HG02884 (cell line): ENCODE measurements at regions not wholly inside any gene's neighbourhood (a gene's known extent, or its start where the extent isn't known, plus 50 kb on each side); places are given as distances from the start of the nearest gene placed in this dataset.

Experiments used
- ATAC-seq: cut with Tn5 transposase; IDR thresholded peaks from one replicate; pipeline ENCODE4 v1.9.1; 2021; ENCODE audit warnings: mild to moderate bottlenecking, moderate library complexity; ENCODE audit not compliant: unreplicated experiment

DNA sequence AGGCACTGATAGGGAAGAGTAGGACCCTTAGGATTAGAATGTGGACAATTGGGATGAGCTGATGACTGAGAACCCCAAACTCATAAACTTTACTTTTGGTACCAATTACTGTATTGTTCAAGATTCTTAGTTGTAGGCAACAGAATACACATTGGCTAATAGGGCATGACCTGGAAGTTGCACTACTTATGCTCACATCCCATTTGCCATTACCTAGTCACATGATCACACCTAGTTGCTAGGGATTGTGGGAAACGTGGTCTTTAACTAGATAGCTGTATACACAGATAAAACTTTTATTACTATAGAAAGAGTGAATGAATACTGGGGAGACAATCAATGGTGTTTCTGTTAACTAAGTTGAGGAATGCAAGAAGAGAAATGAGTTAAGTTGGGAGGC, 113.4 kb upstream of the AKIRIN2 start:
- ATAC-seq = no peak

- ATAC-seq = peak; percentile 41
Observed at GRCh38 chr6:87808005-87808757, 106.1 kb upstream of the AKIRIN2 start.

GRCh38 chr6:87807475-87807874, 105.4 kb upstream of the AKIRIN2 start:
- peak; percentile 91 for ATAC-seq

GRCh38 chr6:87806635-87807034, 104.6 kb upstream of the AKIRIN2 start:
- no peak for ATAC-seq

- ATAC-seq = no peak
Observed at GRCh38 chr6:87806099-87806498, 104.1 kb upstream of the AKIRIN2 start.

DNA sequence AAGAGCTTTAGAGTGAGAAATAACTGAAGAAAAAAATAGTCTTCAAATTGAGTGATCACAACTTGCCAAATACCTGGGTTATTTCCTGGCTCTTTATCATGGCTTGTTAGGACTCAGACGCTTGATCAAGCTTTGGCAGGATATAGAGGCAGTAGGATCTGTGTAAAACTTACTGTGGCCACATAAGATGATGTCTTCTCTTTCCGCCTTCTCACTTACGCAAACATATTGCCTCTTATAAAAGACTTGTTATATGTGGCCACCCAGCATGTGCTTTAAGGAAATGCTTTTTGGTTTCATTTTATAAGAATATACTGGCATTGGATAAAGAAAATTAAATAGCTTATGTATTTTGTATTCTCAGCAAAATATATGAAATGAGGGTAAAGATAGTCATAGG, 101.8 kb upstream of the AKIRIN2 start:
- no peak for ATAC-seq

GRCh38 chr6:87799651-87800050, 97.6 kb upstream of the AKIRIN2 start:
- ATAC-seq = no peak

DNA sequence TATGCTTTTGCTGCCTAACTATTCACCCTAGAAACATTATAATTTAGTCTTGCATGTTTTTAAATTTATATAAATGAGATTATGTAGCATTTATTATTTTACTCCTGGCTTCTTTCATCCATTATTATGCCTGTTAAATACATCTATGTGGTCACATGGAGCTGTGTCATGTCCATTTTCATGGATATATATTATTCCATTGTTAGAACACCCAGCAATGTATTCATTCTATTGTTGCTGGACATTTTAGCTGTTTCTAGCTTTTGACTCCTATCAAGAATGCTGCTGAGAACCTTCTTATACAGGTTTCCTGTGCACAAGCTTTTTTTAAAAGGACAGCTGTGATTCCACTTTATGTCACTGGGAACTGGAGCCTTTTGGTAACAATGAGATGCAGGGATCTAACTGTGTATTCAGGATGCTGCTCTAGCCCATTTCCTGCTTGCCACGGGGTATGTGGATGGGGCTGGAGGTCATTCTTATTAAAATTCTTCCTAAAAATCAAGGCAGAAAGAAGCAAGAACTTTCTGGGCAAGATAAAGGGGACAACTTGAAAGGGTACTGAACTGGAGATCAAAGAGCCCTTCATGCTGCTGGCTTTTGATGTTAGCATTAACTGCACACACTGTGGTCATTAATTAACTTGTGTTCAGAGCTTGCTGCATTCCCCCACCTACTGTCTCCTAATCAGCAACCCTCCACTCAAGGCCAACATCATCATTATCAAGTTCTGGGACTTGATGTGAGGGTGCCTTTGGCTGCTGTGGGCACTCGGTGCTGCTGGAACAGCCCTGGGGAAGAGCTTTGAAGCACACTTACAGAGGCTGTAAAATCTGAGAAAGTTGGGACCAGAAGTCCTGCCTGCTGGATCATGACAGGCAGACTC, 96.6 kb upstream of the AKIRIN2 start:
- no peak for ATAC-seq

DNA sequence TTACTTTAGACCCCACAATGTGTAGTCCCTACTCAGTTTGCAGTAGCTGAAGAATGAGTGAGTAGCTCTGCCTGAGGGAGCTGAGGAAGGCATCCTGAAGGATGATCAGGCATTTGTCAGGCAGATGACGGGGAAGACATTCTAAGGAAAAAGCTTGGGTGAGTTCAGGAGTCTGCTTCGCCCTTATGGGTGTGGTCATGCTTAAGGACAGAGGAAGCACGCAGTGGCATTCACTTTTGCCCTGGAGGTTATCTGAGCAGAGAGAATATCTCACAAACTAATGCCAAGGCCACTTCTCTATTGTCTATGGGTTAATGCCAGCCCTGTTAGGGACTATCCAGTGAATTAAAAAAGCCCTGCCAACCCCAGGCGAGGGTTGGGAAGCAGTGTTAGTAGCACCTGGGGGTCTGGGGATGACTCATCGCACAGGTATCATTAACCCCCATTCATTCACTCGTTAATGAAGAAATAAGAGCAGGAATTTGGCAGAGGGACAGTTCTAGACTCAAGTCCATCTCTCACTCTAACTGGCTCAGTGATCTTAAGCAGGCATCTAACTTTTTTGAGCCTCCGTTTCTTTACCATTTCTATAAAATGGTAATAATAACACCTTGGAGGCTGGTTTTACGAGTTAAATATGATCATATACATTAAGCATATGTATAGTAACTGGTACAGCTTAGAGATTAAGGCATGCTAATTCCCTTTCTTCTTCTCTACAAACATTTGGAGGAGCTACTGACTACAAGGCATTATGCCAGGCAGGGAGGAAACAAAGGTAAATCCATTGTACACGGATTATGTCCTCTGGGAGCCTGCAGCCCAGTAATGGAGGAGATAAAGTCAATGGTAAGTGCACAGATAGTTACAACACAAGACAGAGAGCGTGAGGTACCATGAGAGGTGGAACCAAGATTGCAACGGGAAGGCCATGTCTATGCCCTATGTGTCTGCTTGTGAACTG, 93.2 kb upstream of the AKIRIN2 start:
- ATAC-seq = no peak

DNA sequence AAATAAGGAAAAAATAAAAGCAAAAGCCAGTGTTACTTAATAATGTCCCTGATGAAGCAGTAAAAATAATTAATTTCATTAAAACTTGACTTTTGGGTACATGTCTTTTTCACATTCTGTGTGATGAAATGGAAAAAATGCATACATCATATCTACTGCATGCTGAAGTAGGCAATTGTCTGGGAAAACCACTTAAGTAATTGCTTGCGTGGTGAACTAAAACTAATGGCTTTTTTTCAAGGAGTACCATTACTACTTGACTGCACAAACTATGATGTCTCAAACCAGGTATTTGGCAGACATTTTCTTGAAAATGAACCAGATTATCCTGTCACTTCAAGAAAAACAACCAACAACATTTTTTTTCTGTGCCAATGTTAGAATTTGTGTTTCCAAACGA, 91.3 kb upstream of the AKIRIN2 start:
- no peak for ATAC-seq

DNA sequence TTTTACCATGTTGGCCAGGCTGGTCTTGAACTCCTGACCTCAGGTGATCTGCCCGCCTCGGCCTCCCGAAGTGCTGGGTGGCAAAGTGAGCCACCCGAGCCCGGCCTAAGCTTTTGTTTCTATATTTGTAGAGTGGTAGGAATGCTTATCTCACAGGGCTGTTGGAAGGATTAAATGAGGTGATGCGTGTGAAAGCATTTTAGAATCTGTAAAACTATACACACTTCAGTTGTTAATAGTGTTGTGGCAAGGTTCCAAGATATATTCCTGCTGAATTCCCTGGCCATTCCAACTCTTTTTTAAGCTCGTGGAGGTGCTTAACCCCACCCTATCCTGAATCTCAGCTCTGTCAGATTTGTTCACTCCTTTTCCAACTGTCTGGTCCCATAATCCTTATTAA, 89.9 kb upstream of the AKIRIN2 start:
- ATAC-seq = no peak

- no peak for ATAC-seq
Observed at GRCh38 chr6:87791485-87791884, 89.5 kb upstream of the AKIRIN2 start.

- ATAC-seq = no peak
Observed at GRCh38 chr6:87791029-87791428, 89.0 kb upstream of the AKIRIN2 start.

DNA sequence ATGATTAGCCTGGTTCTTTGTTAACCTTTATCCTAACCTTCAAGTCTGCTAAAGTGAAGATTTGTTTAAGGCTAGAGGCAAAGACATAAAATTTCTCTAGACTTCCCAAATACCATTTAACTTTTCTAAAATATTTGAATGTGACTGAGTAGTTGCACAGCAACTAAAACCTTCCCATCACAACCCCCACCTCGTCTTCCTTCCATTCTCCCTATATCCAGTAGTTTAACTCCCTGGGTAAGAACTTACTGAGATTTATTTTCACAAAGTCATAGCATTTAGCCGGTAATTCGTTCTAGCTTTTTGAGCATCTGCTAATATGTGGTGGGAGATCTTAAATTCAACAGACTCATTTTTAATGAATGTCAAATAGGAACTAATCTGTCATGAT, 87.9 kb upstream of the AKIRIN2 start:
- ATAC-seq = no peak

DNA sequence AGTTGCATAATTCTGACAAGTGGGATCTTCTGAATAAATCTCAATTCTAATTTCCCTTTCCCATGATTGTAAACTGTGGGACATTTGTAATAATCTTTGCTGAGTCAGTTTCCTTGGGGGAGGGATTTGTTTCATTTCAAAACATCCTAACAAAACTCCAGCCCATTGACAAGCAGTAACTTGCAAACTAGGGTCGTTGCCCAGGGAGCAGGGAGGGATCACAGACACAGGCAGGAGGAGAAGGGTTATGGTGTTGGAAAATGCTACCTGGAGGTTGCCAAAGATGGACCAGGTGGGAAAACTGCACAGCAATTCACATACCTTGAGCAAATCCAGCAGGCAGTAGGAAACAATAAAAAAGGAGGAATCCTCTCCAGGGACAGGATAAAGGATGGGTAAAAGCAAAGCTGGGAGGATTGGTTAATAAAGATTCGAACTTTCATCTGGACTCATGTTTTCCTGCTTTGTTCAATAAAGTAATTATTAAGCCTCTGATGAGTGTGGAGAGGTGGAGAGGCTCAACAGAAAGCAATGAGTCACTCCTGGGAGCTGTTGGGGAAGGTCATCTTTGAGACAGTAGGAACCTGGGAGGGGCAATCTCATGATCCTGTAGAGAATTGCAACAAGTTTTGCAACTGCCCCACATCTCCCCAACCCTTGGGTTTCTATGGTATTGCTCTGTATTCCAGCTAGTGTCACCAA, 87.3 kb upstream of the AKIRIN2 start:
- no peak for ATAC-seq

- ATAC-seq = no peak
Observed at GRCh38 chr6:87788141-87788540, 86.1 kb upstream of the AKIRIN2 start.

DNA sequence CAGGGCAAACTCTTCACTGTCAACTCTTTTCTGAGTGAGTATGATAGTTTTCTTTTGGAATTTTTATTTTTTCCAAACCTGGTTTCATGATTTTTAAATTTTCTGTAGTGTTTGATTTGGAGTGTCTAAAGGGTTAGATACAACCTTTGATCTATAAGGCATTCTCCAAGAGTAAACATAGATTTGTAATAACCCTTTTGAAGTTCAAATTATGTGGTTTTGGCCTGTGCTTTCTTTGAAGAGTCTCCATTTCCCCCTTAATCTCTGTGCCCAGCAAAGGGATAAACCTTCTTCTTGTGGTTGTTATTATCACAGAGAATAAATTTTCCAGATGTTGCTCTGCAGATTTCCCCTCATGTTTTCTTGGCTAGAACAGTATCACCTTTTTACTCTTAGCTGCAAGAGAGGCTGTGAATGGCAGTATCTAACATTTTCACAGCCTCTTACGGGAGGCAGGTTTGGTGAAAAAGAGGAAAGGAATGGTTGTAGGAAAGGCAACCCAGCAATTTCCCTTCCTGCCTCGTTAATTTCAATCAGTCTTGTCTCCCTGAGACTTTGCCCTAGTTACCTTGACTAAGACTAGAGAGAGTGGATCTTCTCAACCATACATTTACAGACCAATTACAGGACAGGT, 83.3 kb upstream of the AKIRIN2 start:
- ATAC-seq = no peak

- ATAC-seq = no peak
Observed at GRCh38 chr6:87784690-87785089, 82.7 kb upstream of the AKIRIN2 start.

DNA sequence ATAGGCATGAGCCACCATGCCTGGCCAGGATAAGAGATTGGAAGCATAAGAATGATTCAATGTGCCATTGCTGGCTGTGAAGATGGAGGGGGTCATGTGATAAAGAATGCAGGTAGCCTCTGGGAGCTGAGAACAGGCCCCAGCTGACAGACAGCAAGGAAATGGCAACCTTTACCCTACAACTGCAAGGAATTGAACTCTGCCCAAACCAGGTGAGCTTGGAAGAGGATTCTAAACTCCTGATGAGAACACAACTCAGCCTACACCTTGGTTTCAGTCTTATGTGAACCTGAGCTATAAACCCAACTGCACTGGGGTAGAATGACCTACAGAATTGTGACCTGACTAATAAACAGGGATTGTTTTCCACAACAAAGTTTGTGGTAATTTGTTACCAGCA, 82.0 kb upstream of the AKIRIN2 start:
- ATAC-seq = no peak

GRCh38 chr6:87779542-87779941, 77.5 kb upstream of the AKIRIN2 start:
- no peak for ATAC-seq
